Glomerular visceral epithelial cell (primary cell): ENCODE measurements at regions not wholly inside any gene's neighbourhood (a gene's known extent, or its start where the extent isn't known, plus 50 kb on each side); places are given as distances from the start of the nearest gene placed in this dataset.

ENCODE experiments used
- DNase-seq: peaks from one replicate; pipeline ENCODE4 v3.0.0-alpha.2; 2016; ENCODE audit errors: extremely low spot score

DNA sequence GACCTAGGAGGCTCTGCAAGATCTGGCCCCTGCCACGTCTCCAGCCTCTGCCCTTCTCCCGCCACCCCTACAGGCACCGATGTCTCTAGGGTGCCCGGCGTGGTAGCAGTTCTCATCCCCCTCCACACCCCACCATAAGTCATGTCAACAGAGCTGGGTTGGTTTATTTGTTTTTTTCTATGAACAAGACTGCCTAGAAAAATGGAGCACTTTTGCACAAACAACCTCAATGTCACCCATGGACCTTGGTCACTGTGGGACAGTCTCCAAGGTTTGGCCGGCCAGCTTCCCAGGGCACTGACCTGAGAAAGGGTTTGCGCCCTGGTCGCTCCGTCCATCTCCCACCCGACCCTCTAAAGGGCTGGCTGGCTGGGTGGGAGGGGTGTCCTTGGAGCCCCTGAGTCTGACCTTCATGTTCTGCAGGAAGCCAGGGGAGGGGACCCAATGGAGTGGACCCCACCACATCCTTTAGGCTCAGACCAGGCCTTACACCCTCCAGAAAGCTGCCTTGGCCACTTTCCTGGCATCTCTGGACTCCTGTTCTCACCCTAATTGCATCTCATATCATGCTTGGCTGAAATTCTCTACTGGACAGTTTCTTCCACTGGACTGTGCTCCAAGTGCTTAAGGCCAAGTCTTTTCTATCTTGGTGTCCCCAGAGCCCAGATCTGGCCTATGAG lies 104.8 kb upstream of the PTPN1 start:
- no peak for DNase-seq

DNA sequence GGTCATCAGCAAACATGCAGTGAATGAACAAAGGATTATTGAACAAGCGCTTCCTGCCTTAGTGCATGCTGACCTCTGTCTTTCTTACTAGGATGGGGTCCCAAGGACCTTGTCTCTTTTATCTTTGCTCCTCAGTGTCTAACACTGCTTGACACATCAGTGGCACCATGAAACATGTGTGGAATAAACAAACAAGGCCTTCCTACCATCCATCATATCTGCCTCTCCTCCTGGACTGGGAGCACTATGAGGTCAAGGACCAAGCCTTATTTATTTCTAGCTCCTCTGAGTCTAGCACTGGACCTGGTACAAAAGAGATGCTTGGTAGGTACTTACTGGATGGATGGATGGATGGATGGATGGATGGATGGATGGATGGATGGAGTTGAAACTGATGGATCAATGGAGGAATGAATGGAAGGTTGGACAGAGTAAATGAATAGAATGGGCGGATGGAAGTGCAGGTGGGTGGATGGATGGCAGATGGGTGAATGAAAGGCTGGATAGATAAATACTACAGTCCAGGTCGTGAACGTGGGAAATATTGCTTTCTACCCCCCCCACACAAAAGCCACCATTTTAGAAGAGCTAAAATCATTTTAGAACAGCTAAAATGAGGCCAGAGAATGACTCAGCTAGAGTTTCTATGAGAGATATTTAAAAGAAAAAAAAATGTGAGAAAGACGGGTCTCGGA lies 104.1 kb upstream of the PTPN1 start:
- DNase-seq = no peak

DNA sequence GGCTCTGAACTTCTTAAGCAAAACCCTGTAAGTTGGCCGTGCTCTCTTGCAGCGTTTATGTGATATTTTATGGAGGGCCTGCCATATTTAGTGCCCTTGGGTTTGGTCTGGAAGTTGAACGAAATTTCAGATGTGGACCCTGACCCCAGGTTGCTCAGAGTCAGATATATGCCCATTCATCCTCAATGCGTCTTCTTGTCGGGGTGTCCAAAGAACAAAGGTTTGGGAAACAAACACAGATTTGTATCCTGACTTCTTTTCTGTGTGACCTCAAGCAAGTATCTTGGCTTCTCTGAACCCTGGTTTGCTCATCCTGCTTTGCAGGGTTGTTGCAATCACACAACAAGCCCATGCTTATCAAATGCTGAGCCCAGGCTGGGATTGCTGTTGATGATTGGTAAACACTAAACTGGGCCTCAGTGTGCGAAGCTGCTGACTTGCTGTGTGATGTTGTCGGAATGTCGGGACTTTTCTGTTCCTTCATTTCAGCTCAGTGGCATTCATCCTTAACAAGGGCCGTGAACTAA lies 103.5 kb upstream of the PTPN1 start:
- no peak for DNase-seq

DNA sequence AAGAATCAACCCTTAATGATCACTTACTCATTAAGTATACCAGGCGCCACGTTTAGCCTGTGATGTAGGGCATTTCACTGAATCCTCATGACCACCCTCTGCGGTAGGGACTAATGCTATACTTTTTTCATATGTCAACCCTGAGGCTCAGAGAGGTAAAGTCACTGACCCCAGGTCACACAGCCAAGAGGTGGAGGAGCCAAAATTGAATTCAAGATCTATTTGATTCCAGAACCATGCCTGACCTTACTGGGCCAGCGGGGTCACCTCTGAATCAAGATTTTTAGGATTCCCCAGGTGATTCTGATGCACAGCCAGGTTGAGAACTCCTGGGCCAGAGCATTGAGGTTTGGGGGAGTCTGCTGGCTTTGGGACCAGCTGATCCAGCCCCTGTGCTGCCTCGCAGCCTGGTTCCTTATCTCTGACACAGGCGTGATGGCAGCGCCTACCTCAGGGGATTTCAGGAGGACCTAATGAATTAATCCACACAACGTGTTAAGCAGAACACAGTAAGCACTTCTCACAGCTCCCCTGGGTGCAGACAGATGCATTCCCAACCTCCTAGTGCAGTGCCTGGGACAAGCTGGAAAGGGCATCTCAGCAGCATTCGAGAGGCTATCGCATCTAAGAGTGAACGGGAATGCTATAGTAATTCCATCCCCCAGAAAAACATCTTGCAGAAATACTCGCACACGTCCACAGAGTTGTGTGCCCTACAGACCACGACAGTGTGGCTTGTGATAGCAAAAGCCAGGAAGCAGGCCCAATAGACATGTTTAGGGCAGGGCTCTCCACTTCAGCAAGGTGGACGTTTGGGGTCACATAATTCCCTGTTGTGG lies 101.4 kb upstream of the PTPN1 start:
- no peak for DNase-seq

DNA sequence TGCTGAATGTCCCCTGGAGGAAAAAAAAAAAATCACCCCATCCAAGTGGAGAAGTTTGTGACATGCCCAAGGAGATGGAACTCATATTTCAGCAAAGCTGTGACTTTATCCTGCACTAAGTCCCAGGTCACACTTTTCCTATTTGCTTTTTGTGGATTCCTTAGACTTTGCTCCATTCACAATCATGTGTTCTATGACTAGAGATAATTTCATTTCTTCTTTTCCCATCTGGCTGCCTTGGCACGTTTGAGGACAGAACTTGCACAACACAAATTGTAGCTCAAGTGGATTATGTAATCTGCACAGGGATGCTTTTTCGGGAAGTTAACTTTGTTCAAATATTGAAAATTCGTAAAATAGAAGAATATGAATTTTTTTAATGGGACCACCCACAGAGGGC lies 100.7 kb upstream of the PTPN1 start:
- no peak for DNase-seq

DNA sequence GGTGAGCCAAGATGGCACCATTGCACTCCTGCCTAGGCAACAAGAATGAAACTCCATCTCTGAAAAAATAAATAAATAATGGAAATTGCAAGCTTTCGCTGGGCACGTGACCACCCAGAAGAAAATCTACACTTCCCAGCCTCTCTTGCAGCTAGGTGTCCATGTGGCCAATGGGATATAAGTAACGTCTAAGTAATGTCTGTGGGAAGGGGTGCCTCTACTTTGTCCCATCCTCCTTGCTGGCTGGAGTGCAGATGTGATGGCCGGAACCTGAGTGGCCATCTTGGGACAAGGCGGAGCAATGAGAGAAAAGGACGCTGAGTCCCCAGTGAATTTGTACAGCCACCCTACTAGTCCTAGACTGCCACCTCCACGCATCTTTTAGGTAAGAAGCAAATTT lies 99.8 kb upstream of the PTPN1 start:
- DNase-seq = no peak

DNA sequence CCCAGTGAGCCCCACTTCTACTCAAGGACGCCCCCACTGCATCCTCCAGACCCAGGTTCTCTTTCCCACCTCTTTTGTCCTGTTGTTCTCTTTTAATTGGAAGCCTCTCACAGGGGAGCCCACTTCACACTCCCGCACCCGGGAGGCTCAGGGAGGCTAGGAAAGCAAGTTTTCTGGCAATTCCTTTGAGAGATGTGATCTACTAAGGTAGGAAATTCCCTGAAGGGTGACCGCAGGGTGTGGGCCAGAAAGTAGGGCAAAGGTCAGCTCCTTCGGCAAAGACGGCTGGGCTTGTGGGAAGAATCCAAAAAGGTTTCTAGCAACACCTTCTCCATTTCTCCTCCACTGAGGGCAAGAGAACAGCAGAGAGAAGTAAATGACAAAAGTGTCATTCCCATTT lies 98.1 kb upstream of the PTPN1 start:
- no peak for DNase-seq

DNA sequence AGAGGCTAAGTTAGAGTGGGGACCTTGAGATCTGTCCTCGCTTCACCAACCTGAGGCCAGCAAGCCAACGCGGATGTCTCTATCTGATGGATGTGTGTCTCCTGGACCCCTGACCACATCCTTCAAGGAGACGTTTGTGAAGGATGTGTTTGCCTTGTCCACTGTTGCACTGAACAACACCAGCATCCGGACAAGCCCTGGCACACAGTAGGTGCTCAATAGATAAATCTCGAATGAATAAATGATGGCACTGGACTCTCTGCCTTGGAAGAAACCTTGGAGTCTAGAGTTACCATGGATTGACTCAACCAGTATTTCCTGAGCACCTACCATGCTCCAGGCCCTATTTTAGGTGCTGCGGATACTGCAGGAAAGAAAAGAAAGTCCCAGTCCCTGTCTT lies 97.7 kb upstream of the PTPN1 start:
- DNase-seq = no peak

DNA sequence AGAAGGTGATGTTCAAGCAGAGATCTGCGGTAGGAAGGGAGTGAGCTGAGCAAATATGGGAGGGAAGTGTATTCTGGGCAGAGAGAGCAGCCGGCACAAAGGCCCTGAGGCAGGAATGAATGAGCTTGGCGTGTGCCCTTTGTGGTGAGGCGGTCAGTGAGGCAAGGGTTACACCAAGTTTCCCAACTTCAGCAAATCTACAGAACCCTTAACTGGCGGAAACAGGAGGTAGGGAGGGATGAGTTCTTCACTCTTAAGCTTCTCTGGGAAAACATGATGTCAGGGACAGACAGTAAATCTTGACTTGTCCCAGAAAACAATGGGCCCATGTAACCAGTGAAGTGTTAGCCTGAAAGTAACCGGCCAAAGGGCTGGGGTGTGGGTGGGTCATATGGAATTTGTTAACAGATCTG lies 97.1 kb upstream of the PTPN1 start:
- no peak for DNase-seq

DNA sequence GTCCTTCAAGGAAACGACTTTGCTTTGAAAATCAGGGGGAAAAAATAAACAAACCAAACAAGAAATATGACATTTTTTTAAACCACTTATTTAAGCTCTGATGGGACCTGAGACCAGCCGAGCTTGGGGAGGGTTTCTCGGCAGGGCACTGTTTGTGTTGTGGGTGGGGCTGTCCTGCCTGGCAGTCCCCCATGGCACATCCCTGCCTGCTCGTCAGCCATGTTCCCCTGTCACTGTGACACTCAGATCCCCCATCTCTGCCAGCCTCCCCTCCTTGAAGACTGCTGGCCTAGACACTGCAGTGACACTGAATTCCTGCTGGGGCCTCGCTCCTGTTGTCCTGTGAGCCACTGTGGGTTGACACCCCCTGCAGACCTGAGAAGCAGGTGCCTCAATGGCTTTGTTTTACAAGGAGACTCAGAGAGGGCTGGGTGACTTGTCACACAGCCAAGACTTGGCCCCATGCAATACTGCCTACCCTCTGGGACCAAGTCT lies 95.1 kb upstream of the PTPN1 start:
- no peak for DNase-seq

DNA sequence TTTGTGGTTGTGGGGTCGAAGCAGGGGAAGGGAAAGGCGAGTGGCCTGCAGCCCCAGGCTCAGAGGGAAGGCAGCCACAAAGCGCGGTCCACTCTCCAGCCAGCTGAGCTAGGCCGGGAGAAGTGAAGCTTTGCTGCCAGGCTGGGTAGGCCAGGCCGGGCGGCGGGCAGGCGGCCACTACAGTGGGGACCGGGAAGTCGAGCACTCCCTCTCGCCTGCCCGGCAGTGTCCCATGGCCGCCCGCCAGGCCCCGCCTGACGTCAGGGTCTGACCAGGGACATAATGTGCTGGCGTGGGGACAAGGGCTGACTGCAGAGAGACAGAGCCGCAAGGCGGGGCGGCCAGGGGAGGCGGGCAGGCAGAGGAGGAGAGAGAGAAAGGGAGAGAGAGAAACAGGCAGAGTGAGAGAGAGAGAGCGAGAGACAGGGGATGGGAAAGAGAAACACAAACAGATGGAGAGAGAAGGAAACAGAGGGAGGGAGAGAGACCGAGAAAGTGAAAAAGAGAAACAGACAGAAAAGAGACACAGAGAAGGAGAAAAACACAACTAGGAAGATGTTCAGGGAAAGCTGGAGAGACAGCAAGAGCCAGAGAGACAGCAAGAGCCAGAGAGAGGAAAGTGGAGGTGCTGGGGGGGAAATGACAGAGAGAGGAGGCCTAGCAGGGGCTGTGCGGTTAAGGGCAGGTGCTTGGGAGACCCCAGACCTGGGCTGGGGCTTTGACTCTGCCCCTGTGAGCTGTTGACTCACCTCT lies 94.5 kb upstream of the PTPN1 start:
- DNase-seq = peak; percentile 78

DNA sequence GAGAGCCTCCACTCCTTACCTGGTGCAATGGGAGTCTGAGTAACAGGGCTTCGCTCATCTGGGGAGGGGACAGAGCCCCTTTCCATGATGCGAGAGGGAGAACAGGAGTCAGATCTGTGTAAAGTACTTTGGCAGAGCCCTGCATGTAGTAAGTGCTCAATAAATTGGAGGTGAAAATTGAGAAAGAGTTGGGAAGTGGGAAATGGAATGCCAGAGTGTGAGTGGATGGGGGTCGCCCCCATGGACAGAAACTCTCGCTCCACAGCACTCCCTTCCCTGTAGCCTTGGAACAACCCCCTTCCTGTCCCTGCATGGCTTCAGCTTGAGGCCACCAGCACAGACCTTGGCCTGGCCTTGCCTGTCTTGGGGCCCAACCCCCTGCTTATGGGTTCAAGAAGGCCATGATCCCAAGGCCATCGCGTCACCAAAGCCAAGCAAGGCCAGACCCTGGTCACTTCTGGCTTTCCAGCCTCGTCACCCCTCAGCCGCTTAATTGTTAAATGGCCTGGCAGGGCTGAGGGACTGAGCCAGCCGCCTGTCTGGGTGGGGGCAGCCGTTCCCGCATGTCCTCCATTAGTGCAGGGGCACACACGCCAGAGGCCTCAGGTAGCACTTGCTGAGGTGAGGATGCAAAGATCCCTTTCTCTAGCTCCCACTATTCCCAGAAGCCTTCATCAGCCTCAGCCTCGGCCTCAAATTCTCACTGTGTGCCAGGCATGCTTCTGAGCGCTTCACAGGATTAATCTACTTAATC lies 93.7 kb upstream of the PTPN1 start:
- no peak for DNase-seq

DNA sequence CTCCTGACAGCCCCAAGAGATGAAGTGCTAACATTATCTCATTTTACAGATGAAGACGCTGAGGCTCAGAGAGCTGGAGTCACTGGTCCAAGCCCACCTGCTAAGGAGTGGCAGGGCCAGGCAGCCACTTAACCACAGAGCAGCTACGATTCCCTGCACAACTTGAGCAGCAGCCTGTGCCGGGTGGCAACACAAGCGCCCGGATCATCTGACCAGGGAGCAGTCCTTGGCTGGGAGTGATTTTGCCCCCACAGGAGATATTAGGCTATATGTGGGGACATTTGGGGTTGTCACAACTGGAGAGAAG lies 93.2 kb upstream of the PTPN1 start:
- no peak for DNase-seq

DNA sequence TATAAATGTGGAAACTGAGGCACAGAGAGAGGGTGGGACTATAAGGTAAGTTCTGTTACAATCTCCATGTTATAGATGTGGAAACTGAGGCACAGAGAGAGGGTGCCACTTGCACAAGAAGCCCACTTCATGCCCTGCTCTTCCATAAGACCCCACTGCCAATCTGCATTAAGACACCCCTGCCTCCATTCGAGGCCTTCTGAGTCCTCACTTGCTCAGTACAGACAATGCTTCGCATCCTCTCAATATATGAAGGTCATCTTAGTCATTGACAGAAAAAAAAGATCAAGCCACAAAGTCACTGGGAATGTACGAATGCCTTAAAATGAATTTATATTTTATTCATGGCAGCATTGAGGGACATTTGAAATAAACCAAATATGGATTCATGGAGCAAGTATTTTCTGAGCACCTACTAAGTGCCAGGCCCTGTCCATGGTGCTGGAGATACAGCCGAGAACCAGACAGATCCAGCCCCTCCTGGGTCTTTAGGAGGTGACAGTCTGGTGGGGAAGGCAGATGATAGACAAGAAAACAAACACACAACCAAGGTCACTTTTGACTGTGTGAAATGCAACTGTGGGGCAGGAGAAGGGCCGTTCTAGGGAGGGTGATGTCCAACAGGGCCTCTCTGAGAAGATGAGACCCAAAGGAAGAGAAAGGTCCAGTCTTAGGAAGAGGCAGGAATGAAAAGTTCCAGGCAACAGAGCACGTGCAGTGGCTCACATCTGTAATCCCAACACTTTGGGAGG lies 92.5 kb upstream of the PTPN1 start:
- no peak for DNase-seq

DNA sequence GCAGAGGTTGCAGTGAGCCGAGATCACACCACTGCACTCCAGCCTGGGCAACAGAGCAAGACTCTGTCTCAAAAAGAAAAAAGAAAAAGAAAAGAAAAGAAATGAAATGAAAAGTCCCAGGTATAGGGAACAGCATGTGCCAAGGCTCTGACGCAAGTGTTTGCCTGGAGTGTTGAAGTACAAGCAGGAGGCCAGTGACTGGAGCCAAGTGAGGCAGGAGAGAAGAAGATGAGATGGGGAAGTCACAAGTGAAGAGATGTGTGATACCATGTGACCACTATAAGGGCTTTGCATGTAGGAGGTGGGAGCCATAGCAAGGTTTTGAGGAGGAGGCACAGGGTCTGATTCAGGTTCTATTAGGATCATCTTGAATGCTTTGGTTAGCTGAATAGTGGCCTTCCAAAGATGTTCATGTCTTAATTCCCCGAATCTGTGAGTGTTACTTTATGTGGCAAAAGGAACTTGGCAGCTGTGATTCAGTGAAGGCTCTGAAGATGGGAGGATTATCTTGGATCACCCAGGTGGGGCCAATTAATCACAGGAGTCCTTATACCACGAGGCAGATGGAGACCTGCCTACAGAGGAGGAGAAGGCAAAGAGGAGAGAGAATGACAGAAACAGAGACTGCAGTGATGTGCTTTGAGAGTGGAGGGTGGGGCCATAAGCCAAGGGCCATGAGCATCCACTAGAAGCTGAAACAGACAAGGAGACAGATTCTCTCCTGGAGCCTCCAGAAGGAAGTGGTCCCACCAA lies 91.1 kb upstream of the PTPN1 start:
- no peak for DNase-seq

DNA sequence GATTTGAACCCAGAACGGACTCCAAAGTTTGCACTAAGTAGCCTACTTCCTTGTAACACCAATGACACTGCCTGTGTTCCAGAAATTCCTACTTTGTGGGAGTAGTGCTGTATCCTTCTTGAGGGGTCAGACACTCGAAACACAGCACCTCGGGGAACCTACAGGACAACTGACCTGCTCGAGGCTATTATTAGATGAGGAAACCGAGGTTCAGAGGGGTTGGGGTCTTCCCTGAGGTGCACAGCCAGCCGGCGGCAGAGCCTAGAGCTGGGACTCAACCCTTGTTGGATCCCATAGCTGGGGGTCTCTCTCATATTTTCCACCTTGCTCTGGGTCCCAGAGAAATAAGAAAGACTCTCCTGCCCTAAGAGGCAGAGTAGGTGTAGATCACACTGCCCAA lies 89.8 kb upstream of the PTPN1 start:
- no peak for DNase-seq

DNA sequence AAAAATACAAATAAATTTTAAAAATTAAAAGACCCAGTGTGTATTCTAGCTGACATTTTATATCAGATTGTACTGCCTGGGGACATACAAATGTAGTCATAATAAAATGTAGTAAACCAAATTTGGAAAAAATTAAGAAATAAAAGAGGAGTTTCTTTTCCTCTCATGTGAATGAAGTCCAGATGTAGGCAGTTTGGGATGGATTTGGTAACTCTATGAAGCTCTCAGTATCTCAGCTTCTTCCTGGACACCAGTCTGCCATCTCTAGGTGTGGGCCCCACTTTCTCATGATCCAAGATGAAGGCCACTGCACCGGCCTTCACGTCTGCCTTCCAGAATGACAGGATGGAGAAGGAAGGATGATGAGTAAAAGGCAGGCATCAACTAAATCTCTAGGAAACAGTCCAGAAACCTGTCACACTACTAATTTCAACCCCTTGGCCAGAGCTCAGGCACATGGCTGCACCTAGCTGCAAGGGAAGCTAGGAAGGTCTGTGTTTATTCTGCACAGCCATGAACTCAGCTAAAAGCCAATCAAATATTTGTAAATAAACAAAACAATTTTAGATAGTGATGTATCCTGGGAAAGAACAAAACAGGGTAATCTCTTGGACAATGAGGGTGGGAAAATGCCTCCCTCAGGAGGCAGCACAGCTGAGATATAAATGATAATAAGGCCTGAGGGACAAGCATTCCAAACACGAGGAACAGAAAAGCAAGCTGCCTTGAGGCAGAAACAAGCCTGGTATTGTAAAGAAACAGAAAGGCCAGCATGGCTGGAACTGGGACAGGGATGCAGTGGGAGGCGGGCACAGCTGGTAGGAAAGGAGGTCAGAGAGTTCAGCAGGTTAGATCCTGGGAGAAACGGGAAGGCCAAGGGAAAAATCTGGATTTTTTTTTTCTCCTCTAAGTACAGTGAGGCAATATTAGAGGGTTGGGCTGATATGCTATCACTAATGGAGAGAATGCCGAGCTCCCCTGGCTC lies 88.5 kb upstream of the PTPN1 start:
- no peak for DNase-seq

DNA sequence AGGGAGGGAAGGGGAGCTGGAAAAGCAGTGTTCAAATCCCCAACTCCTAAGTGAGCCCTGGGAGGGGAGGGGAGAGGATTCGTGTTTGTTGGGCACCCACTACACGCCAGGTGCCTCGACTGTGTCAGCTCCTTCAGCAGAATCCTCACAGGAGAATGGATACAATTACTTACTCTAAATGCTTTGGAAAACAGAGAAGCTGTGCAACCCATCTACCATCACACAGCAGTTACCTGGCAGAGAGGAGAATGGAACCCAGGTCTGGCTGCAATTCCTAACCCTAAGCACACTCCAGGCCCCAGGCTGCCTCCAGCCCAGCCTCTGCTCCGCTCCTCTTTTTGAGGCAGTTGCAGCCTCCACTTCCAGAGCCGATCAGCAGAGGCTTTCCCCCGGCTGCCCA lies 86.4 kb upstream of the PTPN1 start:
- no peak for DNase-seq

DNA sequence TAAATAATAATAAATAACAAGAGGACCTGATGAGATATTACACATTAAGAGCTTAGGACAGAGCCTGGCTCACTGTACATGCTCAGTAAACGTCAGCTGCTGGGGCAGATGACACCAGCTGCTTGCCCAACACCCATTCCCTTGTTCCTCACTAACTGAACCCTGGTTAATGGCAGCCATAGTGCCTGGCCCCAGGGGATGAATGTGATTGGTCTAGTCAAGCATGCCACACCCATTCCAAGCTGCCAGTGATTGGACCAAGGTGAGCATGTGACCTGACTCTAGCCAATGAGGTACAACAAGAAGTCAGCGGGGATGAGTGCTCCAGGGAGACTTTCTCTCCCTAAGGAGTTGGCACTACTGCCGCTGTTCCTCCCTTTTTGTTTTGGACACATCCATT lies 85.1 kb upstream of the PTPN1 start:
- DNase-seq = no peak
